Fibroblast of skin of back (primary cell): ENCODE measurements at regions not wholly inside any gene's neighbourhood (a gene's known extent, or its start where the extent isn't known, plus 50 kb on each side); places are given as distances from the start of the nearest gene placed in this dataset.

Experiments used
- DNase-seq: peaks from one replicate; pipeline ENCODE4 v3.0.0-alpha.2; 2013

DNA sequence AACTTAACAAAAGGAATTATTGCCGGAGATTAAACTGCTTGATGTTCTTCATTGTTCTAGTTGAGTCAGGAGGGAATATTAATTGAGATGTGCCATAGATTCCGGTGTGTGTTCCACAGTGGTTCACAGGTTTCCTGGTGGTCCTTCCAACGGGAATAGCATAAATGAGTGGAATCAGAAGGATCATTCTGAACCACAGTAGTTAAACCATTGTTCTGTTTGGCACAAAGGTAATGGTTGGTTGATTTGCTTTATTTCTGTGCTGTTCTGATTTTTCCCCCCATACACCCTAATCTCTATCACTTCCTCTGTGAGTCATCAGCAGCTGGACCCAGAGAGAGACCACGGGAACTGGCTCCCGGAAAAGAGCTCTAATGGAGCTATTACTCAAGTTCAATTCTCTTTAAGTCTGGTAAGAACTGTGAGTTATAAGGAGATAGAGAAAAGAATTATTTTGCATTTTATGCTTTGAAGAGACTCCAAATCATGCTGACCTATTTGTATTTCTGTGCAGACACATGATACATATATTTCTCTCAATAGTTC is 627.2 kb downstream of the ZIC1 start:
- peak; percentile 37 for DNase-seq

DNA sequence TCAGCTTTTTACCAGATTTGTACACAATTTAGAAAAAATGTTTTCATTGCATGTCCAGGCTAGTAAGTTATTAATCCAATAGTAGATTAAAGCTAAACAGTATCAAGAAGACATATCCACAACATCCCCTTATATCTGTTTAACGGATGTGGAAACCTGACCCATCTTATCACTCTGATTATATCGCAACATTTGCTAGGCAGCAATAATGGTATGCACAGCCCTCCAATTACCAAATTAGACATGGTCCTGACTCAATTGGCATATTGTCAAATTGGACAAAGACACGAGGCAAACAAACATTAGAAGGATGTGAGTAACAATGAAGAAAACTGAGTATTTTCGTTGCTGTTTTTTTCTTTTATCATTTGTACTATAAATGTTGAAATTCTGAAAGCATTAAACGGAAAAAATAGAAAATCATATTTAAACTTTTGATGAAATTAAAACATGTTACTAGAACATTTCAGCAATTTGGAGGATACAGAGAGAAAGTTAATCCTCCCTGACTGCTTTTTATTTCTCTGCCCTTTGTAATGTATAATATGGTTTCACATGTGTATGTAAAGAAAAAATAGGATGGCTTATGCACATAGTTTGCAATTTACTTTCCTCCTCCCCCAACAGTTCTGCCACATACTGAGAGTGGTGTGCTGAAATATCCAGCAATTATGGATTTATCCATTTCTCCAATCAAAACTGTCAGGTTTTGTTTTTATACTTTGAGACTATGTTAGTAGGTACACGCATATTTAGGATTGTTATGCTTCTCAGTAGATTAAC is 633.7 kb downstream of the ZIC1 start:
- no peak for DNase-seq

DNA sequence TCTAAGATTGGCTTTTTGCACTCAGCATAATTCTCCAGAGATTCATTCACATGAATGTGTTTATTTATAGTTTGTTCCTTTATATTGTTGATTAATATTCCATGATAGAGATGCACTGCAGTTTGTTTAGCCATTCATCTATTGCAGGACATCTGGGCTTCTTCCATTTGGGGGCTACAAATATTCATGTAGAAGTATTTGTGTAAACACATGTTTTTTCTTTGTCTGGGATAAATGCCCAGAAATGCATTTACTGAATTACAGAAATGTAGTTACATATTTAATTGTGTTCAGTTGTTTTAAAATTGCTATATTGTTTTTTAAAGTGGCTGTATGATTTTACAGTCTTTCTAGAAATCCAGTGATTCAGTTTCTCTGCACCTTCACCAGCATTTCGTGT is 635.0 kb downstream of the ZIC1 start:
- DNase-seq: no peak

DNA sequence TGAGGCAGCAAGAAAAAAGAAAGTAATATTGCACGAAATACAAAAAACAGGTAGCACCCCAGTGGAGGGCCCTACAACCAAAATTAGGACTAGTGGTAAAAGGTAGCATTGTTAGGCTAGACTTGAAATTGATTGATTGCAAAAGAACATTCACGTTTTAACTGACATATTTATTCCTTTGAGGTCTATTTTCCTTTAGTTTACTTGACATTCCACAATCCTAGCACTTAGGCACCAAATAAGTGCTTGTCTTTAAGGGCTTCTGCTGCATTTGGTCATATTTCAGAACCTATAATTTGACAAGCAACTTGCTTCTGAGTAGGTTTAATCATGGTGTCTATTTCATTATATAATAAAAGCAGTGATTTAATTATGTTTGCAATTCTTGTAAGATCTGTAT is 642.7 kb upstream of the AGTR1 start:
- no peak for DNase-seq

DNA sequence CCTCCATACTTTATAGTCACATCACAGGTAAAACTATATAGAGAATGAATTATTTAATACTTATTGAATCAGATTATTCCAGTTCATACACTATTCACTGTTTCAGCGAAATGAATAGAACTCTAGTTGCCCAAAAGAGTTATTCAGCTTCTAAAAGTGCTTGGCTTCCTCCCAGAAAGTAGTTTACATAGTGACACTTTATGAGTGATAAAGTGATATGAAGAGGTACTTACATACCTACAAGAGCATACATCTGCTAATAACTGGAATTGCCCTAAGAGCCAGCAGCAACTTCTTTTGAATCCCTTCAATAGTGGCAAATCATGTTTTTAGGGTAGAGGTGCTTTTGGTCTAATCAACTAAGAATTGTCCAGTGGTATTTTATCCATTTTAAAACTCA is 635.1 kb upstream of the AGTR1 start:
- DNase-seq: no peak

DNA sequence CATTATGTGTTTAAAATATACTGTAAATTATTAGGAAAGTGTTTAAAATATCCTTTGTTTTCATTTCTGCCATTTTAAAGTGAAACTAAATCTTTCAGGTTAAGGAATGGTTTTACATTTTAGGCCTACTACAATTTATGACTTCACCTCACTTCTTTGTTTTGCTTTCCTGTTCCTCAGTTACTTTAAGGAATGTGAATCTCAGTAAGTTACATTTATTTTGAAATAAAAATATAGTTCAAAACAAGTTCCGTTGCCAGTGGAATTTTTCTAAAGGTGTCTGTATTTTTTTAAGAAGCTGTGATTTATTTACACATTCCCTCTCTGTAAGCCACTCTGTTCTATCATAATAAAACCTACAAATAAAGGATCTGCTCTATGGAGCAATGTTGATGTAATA is 630.9 kb upstream of the AGTR1 start:
- no peak for DNase-seq

DNA sequence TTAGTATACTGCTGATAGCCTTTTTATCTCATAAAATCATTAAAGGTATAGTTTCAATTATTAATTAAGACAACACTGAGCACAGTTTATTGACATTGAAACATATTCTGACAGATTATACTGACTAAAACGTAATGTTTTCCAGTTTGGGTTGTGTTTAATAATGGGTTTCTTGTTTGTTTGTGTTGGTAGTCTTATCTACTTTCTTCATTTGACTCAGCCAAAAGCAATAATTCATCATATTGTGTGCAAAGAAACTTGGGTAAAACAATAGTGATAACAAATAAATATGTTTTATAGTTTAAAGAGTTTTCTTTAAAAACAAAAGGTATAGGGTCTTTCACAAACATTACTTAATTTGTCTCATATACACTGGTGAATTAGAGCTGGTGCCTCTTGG is 629.2 kb upstream of the AGTR1 start:
- DNase-seq: no peak

DNA sequence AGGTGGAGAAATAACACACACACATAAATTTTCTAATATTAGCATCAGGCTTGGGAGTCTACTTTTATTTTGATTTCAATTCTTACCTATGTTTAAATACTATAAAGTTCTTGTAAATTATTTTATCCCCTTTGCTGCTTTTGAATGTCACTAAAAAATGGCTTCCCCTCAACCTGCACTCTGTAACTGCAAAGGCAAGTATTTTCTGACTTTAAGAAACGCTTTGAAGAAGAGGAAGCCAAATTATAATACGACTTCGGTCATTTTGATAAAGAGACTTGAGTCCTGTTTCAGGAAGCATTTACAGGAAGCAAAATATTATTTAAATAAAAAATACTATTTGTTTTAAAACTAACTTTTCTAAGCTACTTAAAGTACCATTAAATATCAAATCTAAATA is 627.7 kb upstream of the AGTR1 start:
- no peak for DNase-seq

DNA sequence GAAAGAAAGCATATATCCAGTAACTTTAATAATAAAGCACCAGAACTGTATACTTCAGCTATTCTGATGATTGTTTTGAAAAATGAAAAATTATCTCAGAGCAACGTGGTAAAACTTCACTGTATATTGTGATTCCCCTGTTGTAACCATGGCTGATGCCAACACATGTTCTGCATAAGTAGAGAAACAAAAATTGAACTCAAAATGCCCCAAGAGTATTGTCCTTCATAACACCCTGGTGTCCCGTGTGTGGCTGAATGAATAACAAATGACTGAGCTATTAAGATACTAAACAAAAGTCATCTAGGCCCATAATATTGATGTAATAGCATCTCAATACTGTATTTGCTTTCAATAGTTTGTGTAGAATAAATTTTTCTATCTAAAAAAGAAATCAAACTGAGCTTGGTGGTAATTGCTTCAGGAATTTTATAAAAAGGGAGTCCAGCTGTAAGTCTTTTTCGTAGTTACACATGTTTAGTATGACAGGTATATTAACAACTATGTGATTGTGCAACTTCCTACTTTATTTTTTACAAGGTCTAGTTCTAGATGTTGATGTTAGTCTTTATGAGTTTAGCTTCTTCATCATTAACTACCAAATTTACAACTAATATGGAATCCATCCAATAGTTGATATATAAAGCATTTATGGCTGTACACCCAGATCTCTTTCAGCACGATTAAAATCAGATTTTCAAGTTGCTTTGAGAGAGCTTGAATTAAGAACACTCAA is 623.8 kb upstream of the AGTR1 start:
- DNase-seq: no peak

DNA sequence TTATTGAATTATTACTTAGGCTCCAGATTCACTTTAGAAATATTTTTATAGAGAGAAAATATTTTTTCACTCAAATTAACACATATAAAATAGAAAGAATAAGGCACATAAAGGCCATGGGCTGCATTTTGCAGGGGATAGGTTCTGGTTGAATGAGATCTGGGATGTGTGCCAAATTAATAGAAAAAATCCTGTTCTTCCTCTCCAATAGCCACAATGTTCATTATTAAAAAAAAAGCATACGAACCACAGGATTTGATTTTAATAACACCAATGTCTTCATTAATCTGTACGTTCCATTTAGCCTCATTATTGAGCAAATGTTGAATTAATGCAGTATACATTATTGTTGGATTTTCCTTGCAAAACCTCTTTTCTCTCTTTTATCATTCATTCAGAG is 622.8 kb upstream of the AGTR1 start:
- no peak for DNase-seq

DNA sequence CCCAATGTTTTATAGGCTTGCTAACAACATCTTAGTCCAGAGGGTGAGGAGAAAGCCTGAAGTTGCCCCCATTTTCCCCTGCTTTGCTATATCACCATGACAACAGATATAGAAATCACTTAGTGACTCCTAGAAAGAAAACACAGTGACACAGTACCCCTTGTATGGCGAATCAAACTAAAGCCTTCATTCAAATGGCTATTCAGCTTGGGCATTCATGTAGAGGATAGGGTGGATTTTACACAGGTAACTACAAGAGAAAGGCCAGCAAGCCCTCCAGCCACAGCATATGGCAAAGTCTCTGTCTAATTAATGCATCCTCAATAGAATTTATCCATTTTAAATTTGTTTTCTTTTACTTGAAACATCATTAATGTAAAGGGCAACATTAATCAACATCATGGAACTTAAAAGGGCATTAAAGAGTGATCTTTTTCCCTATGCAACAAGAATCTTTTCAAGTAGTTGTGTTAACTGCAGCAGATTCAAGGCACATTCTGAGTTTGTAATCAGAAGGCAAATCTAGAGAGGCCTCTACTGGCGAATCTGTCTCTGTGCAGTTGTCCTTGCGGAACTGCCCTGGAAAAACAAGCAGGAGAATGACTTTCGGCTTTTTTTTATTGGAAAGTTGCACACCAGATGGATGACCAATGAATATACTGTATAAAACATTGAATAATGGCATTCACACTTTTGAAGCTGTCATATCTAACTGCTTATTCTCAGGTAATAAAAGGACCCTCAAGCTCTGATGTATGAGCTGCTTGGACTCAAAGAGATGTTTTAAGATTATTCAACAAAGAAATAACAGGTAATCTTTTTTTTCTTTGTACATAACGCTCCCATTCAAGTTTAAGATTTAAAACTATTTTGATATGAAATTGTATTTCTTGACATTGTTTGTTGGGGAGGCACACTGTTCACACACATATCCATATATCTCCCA is 621.7 kb upstream of the AGTR1 start:
- peak; percentile 72 for DNase-seq

DNA sequence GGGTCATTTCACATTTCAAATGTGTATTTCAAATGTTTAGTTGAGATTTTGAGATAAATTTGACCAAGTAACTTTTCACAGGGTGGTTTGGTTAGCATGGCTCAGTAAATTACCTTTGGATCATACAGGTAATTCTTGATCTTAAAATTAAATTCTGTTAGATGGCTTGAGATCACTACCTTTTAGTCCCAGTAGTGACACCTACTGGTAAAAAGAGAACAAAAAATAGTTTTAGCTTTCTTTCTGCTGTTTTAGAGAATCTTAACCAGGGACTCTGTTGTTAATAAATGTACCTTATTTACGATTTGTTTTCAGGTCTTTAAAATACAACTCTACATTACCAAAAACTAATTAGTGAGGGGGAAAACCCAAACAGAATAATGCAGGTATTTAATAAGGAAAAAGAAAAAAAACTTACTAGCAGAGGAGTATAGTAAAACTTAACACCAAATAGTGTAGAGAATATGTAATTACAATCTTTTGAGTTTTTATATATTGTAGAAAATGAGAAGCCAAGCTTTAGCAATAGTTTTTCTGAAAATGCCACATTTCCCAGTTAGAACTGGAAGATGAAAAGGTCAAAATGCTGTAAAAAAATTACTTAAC is 620.3 kb upstream of the AGTR1 start:
- peak; percentile 45 for DNase-seq

DNA sequence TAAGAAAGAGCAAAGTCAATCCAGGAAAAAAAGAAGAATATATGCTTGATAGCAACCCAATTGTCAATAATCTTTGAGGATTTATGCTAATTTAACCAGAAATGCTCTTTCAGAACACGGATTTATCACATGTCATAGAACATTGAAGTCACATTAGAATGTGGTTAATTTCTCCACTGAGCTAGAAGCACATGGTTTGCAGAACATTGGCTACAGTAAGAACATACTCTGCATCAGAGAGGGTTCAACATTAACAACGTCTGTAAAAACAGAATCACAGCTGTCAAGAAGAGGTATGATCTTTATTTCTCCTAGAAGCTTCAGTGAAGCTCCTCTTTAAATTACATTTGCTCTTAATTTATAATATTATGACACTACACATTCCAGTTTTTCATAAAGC is 619.7 kb upstream of the AGTR1 start:
- DNase-seq: no peak

DNA sequence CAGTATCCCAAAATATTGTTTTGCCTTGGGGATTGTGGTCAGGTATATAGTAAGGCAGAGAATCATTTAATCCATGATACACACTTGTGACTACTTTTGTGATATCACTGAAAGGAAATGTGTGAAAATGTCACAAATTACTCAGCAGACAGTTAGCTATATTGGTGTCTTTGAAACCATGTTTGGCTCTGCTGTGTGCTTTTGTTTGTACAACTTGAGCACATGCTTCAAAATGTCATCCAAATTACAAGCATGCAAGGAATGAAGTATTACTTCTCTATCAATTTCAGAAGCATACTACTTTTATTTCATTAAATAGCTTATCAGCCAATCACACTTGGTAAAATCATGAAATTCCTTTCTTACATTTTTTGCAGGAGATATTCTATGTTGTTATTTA is 619.0 kb upstream of the AGTR1 start:
- peak; percentile 49 for DNase-seq

DNA sequence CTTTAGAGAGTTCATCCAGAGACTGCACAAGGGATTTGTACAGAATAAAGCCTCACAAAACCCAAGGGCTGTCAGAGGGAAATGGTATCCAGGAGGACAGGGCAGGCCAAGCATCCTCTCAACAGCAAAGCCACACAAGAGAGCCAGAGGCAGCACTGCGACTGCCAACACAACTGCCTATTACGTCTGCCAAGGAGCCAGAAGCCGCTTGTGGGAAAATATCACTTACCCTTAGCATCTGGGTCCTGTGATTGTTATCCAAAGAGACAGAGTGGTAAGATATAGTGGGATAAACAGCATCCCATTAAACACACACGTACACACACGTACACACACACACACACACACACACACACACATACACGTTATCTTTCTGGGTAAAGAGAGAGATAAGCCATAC is 618.3 kb upstream of the AGTR1 start:
- no peak for DNase-seq

DNA sequence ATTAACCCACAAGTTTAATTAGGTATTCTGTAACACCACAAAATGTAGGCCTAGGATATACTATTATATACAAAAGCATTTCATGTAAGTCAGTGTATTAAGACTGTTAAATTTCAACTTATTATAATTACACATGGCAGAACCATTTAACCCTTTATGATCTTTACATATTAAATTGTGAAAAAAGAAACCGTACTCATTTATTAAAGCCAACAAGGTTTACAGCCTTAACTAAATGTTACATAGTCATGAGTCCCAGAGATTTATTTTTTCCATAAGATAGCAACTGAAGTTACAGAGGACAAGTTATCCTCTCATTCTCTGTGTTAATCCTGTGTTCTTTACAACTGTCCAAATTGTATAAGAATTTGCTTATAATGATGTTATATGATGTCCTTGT is 615.8 kb upstream of the AGTR1 start:
- DNase-seq: no peak

DNA sequence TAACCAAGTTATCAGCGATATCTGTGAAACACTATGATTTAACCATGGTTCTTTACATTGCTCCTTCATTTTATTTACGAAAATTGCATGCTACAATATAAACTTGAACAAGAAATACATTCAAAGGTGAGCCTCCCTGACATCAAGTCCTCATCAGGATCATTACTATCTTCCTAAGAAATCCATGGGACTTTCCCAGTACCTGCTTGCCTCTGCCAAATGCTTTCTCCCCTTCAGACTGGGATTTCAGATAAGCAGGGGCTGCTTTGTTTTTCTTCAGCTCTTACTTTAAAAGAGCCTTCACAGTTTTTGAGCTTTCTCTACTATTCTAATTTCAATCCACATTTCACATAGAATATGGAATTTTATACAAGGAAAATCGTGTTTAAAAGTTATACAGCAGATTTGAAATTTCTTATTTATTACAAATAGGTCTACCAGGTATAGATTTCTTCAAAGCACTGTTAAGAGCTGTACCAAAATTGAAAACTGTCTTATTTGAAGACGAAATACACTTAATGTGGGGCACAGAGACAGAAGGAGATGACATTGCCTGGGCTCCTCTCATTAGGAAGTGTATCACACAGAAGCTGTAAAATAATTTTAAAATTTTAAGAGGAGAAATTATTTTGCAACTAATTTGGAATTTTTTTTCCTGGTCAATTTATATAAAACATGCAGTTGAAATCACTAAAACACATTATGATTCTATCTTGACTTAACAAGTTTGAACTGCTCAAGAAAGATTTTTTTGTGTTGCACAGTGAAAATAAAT is 615.0 kb upstream of the AGTR1 start:
- DNase-seq: no peak

DNA sequence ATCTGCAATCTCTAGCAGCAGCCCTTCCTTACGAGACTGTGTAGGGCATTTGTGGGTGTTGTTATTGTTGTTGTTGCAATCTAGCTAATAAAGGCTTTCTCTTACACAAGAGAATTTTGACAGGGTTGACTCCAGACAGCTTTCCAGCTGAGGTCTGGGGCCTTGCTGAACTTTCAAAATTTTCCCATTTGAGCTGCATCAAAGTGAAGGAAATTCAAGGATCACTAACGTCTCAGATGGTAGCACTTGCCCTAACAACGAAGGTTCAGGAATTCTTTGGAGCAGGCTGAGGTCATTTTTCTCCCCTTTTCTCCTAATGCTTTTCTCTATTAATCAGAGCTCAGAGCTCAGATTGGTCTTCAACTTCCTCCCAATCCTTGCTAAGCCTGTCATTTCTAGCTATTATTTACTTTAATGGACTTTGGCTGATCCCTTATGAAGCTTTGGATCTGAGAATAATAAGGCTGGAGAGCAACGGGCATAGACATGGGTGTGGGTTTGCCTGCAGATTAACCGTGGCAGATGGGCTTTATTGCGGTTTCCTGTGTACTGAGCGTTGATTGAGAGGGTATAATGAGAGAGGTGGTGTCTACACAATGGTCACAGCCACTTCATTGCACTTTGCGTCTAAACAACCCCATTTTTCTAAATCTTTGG is 614.0 kb upstream of the AGTR1 start:
- DNase-seq: no peak

DNA sequence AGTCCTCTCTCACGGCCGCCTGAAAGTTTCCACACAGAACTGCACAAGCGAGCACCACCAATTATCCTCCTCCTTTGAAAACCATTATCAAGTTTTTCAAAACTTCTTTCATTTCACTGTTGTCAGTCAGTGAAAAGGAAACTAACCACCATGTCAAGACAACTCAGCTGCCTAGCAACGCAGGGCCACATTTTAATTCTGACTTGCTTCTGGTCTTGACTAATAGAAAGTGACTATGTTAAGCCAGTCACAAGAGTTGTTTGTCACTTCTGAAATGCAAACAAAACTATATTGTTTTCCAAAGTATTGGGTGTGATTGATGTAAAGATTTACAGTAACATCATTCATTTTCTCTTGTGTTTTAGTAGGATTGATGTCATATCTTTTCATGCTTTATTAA is 612.8 kb upstream of the AGTR1 start:
- DNase-seq: no peak

DNA sequence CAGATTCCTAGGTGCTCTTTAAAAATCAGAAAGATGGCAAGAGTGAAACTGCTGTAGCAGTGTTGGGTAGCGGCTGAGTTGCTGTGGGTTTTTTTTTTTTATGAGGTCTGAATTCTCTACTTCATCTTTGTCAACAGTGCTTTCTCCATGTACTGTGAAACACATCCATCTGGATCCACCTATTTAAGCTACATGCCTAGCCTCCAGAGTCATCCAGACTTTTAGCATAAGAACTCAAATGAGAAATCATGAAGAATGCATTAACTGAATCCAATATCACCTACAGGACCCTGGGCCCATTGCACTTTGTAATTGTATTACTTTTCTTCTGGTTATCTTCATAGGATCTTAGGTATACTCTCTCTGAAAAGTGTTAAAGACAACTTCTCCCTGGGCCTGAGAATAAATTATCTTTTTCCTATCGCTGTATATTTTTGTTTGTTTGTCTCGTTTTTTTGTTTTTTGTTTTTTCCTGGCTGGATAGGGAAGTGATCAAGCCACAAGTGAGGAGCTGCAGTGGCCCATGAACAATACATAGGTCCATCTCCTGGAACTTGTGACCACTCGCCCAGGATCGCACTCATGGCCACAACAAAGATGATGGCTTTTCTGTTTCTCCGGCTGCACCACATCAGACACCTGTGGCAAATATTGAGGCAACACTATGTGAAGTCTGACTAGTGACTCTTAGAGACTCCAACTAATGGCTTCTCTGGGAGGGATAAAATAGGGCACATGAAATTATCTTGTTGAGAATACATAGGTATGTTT is 609.9 kb upstream of the AGTR1 start:
- no peak for DNase-seq
